HUES48 (cell line): ENCODE measurements at regions not wholly inside any gene's neighbourhood (a gene's known extent, or its start where the extent isn't known, plus 50 kb on each side); places are given as distances from the start of the nearest gene placed in this dataset.

Source experiments
- H3K27ac ChIP-seq: one replicate; pipeline ENCODE4 v1.7.0; 2013; ENCODE audit warnings: low read depth, low read length, inconsistent platforms
- H3K27me3 ChIP-seq: 2 replicates; pipeline ENCODE4 v1.6.1; 2013; ENCODE audit warnings: mild to moderate bottlenecking, low read length; ENCODE audit not compliant: control insufficient read depth, insufficient read depth
- H3K36me3 ChIP-seq: 2 replicates; pipeline ENCODE4 v1.6.1; 2013; ENCODE audit warnings: low read length; ENCODE audit not compliant: control insufficient read depth, insufficient read depth
- H3K4me1 ChIP-seq: 2 replicates; pipeline ENCODE4 v1.6.1; 2013; ENCODE audit warnings: mild to moderate bottlenecking, low read length; ENCODE audit not compliant: control insufficient read depth, insufficient read depth
- H3K4me3 ChIP-seq: 2 replicates; pipeline ENCODE4 v1.5.1; 2013; ENCODE audit warnings: mild to moderate bottlenecking, low read depth, low read length
- H3K9ac ChIP-seq: 2 replicates; pipeline ENCODE4 v1.6.1; 2013; ENCODE audit warnings: mild to moderate bottlenecking, low read depth, low read length, moderate library complexity
- H3K9me3 ChIP-seq: 2 replicates; pipeline ENCODE4 v1.6.1; 2013; ENCODE audit warnings: low read length; ENCODE audit not compliant: control insufficient read depth, insufficient read depth

- no peaks in the 10 kb centered on the region for H3K36me3 ChIP-seq
- H3K27ac ChIP-seq, result no peak overlapping the region
- peaks cover 14% of the 10 kb centered on the region for H3K9me3 ChIP-seq
- no peak overlapping the region for H3K4me3 ChIP-seq
- no peak overlapping the region for H3K9ac ChIP-seq
- no peaks in the 10 kb centered on the region for H3K27me3 ChIP-seq
- no peaks in the 10 kb centered on the region for H3K4me1 ChIP-seq
These were observed 149.6 kb downstream of the HTR1A start for GRCh38 chr5:63812693-63813092.

GRCh38 chr5:63811961-63812360, 150.3 kb downstream of the HTR1A start:
- H3K4me3 ChIP-seq, result no peak overlapping the region
- no peaks in the 10 kb centered on the region for H3K4me1 ChIP-seq
- no peak overlapping the region for H3K27ac ChIP-seq
- peaks cover 14% of the 10 kb centered on the region for H3K9me3 ChIP-seq
- H3K27me3 ChIP-seq, result no peaks in the 10 kb centered on the region
- no peak overlapping the region for H3K9ac ChIP-seq
- H3K36me3 ChIP-seq, result no peaks in the 10 kb centered on the region

GRCh38 chr5:63811286-63811685, 151.0 kb downstream of the HTR1A start:
- Histone ChIP-seq H3K4me1 (no peaks in the 10 kb centered on the region), H3K4me3 (no peak overlapping the region), H3K9me3 (peaks cover 14% of the 10 kb centered on the region), H3K36me3 (no peaks in the 10 kb centered on the region), H3K9ac (no peak overlapping the region), H3K27me3 (no peaks in the 10 kb centered on the region), H3K27ac (no peak overlapping the region)

- H3K9me3 ChIP-seq, result no peaks in the 10 kb centered on the region
- H3K9ac ChIP-seq, result no peak overlapping the region
- no peaks in the 10 kb centered on the region for H3K27me3 ChIP-seq
These were observed 157.1 kb downstream of the HTR1A start for GRCh38 chr5:63805151-63805550.

GRCh38 chr5:63803165-63803564, 159.1 kb downstream of the HTR1A start:
- no peak overlapping the region for H3K4me3 ChIP-seq
- H3K9ac ChIP-seq, result no peak overlapping the region
- peaks cover 7% of the 10 kb centered on the region; the same call in 1 of the 2 replicates for H3K4me1 ChIP-seq
- H3K9me3 ChIP-seq, result no peaks in the 10 kb centered on the region
- no peaks in the 10 kb centered on the region for H3K27me3 ChIP-seq
- no peak overlapping the region for H3K27ac ChIP-seq
- H3K36me3 ChIP-seq, result no peaks in the 10 kb centered on the region

More at GRCh38 chr5:63805151-63805550, 157.1 kb downstream of the HTR1A start:
- no peaks in the 10 kb centered on the region for H3K36me3 ChIP-seq
- H3K4me3 ChIP-seq, result no peak overlapping the region
- H3K27ac ChIP-seq, result no peak overlapping the region
- H3K4me1 ChIP-seq, result peaks cover 7% of the 10 kb centered on the region; the same call in 1 of the 2 replicates

- Histone ChIP-seq H3K9me3 (peaks cover 15% of the 10 kb centered on the region), H3K27ac (no peak overlapping the region), H3K36me3 (no peaks in the 10 kb centered on the region), H3K27me3 (no peaks in the 10 kb centered on the region), H3K4me3 (no peak overlapping the region; the same call in 1 of the 2 replicates), H3K4me1 (no peaks in the 10 kb centered on the region), H3K9ac (no peak overlapping the region)
These were observed 167.3 kb downstream of the HTR1A start for GRCh38 chr5:63794979-63795378.

- Histone ChIP-seq H3K9me3 (peaks cover 15% of the 10 kb centered on the region), H3K4me1 (no peaks in the 10 kb centered on the region), H3K27me3 (no peaks in the 10 kb centered on the region), H3K36me3 (no peaks in the 10 kb centered on the region), H3K27ac (no peak overlapping the region), H3K9ac (no peak overlapping the region), H3K4me3 (no peak overlapping the region)
These were observed 167.9 kb downstream of the HTR1A start for GRCh38 chr5:63794296-63794695.

GRCh38 chr5:63774939-63775338, 187.3 kb downstream of the HTR1A start:
- Histone ChIP-seq H3K27me3 (no peaks in the 10 kb centered on the region), H3K4me1 (no peaks in the 10 kb centered on the region), H3K9ac (no peak overlapping the region), H3K9me3 (no peaks in the 10 kb centered on the region), H3K36me3 (no peaks in the 10 kb centered on the region), H3K27ac (no peak overlapping the region), H3K4me3 (no peak overlapping the region)

- H3K9me3 ChIP-seq, result no peaks in the 10 kb centered on the region
- H3K27me3 ChIP-seq, result no peaks in the 10 kb centered on the region
- no peak overlapping the region for H3K9ac ChIP-seq
- no peaks in the 10 kb centered on the region for H3K36me3 ChIP-seq
- no peaks in the 10 kb centered on the region for H3K4me1 ChIP-seq
- H3K27ac ChIP-seq, result no peak overlapping the region
- H3K4me3 ChIP-seq, result no peak overlapping the region
These were observed 194.0 kb downstream of the HTR1A start for GRCh38 chr5:63768221-63768620.

- no peaks in the 10 kb centered on the region for H3K27me3 ChIP-seq
- no peaks in the 10 kb centered on the region for H3K9me3 ChIP-seq
- H3K4me3 ChIP-seq, result no peak overlapping the region
- no peak overlapping the region for H3K27ac ChIP-seq
- H3K4me1 ChIP-seq, result no peaks in the 10 kb centered on the region
- no peak overlapping the region for H3K9ac ChIP-seq
- no peaks in the 10 kb centered on the region for H3K36me3 ChIP-seq
These were observed 201.3 kb downstream of the HTR1A start for GRCh38 chr5:63760965-63761364.

GRCh38 chr5:63743096-63743798, 219.0 kb downstream of the HTR1A start:
- H3K27ac ChIP-seq, result no peak overlapping the region
- H3K9ac ChIP-seq, result no peak overlapping the region
- no peaks in the 10 kb centered on the region for H3K27me3 ChIP-seq
- no peaks in the 10 kb centered on the region for H3K36me3 ChIP-seq
- H3K4me1 ChIP-seq, result no peaks in the 10 kb centered on the region
- no peaks in the 10 kb centered on the region for H3K9me3 ChIP-seq
- no peak overlapping the region for H3K4me3 ChIP-seq
